ENCODE measurements at regions not wholly inside any gene's neighbourhood (a gene's known extent, or its start where the extent isn't known, plus 50 kb on each side); places are given as distances from the start of the nearest gene placed in this dataset.

DNA sequence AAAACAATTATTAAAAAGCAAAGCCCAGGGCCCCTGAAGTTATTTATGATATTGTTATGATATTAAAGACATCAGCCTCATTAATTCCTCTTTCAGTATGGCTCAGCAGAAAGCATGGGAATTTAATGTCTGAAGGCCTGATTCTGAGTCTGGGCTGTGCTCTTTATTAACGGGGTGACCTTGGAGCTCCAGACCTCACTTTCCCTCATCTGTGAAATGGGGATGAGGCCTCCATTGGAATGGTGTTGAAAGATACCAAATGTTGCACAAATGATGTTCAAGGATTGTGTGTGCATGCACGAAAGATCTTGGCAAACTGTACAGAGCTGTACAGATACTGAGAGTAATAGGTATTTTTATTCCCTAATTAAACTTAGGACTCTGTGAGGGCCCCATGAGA lies 92.3 kb upstream of the PCBD1 start:
- no peak for TF ChIP-seq POLR2A (IDR thresholded peaks at IDR 0.05)
- TF ChIP-seq, protein P1, sequence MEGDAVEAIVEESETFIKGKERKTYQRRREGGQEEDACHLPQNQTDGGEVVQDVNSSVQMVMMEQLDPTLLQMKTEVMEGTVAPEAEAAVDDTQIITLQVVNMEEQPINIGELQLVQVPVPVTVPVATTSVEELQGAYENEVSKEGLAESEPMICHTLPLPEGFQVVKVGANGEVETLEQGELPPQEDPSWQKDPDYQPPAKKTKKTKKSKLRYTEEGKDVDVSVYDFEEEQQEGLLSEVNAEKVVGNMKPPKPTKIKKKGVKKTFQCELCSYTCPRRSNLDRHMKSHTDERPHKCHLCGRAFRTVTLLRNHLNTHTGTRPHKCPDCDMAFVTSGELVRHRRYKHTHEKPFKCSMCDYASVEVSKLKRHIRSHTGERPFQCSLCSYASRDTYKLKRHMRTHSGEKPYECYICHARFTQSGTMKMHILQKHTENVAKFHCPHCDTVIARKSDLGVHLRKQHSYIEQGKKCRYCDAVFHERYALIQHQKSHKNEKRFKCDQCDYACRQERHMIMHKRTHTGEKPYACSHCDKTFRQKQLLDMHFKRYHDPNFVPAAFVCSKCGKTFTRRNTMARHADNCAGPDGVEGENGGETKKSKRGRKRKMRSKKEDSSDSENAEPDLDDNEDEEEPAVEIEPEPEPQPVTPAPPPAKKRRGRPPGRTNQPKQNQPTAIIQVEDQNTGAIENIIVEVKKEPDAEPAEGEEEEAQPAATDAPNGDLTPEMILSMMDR (IDR thresholded peaks at IDR 0.05) = no peak
